ENCODE measurements at regions not wholly inside any gene's neighbourhood (a gene's known extent, or its start where the extent isn't known, plus 50 kb on each side); places are given as distances from the start of the nearest gene placed in this dataset.

DNA sequence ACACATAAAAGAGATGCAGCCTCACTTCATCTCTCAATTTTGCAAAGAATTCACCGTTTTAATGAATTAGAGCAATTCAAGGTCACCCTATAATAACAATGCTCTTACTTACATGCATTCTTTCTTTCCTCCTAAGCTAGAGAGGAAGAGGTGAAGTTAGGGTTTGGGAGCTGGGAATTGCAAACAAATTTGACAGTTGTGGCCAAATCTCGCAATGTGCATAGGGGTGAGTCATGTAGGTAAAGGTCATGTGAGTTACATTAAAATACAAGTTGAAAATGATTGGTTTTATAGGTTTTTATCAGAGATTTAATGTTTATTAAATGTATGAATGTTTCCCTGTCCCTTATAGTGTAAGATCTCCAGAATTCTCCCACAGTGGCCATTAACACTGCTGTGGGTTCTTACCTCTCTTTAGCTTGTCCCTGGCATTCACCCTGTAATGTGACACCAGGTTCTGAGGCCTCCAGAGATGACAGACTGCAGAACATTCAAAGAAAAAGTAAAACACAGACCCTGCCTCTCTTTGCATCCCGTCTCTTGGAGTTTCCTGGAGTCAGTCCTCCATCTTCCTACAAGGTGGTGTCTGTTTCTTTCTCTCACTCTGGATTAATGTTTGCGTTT is 53.7 kb upstream of the LGALSL start:
- DNase-seq (ENCODE audit: low read depth in 1 of 2, low spot score in 1 of 2) = no peak

DNA sequence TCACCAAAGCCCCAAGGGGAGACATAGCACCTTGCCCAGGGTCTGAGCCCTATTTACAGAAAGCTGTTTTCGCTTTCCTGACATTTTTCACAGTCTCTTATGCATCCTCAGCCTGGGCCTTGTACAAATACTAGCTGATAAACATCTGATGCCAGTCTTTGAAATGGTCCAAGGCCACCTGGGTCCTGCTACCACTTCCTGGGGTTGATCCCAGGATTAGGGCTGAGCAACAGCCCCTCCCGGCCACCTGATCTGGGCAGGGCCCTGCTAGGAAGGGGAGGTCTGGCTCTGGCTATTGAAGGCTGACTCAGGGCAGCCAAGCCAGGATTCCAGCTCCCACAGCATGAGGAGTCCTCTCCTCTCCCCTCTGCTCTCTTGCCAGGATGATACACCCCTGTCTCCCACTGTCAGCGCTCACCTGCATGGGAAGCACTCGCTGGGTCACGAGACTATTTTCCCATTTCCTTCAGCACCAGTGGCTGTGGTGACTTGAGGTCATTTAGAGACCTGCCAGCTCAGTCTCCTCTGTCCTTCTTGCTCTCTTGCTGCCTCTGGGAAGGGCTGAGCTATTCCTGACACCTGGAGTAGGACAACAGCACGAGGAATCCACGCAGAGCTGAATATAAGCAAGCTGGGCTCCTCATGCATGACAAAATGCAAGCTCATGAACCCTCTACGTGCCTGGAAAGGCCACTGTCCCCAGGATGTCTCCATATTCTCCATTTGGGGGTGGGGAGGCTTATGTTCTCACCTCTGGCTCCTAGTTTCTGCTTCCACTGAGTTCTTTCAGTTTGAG is 53.0 kb upstream of the LGALSL start:
- no peak for DNase-seq (ENCODE audit: low read depth in 1 of 2, low spot score in 1 of 2)

- no peak for DNase-seq (ENCODE audit: low read depth in 1 of 2, low spot score in 1 of 2)
Observed at GRCh38 chr2:64401529-64401880, 52.5 kb upstream of the LGALSL start.

DNA sequence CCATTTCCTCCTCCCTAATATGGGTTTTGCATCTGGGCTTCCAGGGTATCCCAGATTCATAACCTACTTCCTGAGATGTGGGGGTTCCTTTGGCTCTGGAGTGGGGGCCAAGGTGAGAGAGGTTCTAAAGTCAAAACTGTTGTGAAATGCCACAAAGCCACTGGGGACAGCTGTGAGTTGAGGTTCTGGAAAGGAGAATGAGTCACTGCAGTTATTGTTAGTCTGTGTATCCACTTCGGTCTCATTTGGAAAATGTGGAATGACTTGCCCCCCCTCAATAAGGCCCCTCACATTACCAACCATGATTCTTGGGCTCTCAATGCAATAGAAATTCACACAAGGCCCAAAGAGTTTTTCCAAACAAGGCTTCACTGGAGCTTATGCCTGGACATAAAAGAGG is 51.1 kb upstream of the LGALSL start:
- no peak for DNase-seq (ENCODE audit: low read depth in 1 of 2, low spot score in 1 of 2)

GRCh38 chr2:64403426-64403825 is 50.5 kb upstream of the LGALSL start:
- no peak for DNase-seq (ENCODE audit: low read depth in 1 of 2, low spot score in 1 of 2)

DNA sequence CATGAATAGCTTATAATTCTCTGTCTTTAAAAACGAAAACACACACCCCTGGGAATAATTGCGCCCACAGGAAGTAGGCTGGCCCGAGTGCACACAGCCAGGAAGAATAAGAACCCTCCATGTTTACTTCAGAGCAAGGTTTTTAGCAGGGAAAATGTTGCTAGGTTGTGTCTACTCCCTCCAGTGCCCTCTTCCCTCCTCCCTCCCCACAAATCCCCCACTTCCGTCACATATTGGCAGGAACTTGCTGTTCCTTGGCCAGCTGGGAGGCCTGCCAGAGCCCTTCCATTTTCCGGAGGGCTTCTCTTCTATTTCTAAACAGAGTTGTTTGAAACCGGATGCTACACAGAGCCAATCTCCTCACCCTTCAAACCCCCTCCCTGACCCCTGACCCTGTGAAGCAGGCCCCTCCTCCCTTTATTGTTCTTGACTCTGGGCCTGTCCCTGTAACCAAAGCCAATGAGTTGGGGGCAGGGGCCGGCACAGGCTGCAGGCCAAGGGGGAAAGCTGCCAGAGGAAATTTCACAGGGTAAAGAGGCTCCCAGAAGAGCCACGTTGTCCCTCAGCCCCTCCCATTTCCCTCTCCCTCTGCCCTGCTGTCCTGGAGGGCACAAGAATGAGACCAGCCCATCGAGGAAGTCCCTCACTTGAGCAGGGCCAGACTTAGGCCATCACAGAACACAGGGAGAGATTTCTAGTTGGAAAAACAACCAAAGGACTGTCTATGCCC is 49.8 kb upstream of the LGALSL start:
- no peak for DNase-seq (ENCODE audit: low read depth in 1 of 2, low spot score in 1 of 2)

All from activated CD4-positive, alpha-beta T cell treated with anti-CD3 and anti-CD28 coated beads, Interleukin-2, amount 50 U/mL, for 24 hours (primary cell).